HL-60 (cell line): ENCODE measurements at regions not wholly inside any gene's neighbourhood (a gene's known extent, or its start where the extent isn't known, plus 50 kb on each side); places are given as distances from the start of the nearest gene placed in this dataset.
"Not testable (repeated sequence)": the region's sequence is repeated elsewhere in the genome, so short reads cannot be mapped to it uniquely, and the experiment has no call there.

Experiments
- DNase-seq, 2 experiments: peaks; one replicate each; pipeline ENCODE4 v3.0.0-alpha.2; 2010 to 2020; ENCODE audit warnings: low read depth in 1 of 2, low spot score in 1 of 2
- H3K27ac ChIP-seq: fragments of 250-450 bp; sonication (Bioruptor Pico); replicated peaks from 2 replicates; pipeline ENCODE4 v1.5.1; 2020; ENCODE audit warnings: mild to moderate bottlenecking, moderate library complexity
- H3K27me3 ChIP-seq: fragments of 250-450 bp; sonication (Bioruptor Pico); 2 replicates; pipeline ENCODE4 v1.5.1; 2021; ENCODE audit warnings: mild to moderate bottlenecking, moderate library complexity; ENCODE audit not compliant: insufficient read depth, poor library complexity, severe bottlenecking
- H3K4me3 ChIP-seq: replicated peaks from 2 replicates; pipeline ENCODE4 v1.5.1; 2011; ENCODE audit warnings: mild to moderate bottlenecking, control low read depth, low read length; ENCODE audit not compliant: insufficient read depth
- GABPA ChIP-seq: IDR thresholded peaks from 2 replicates; pipeline ENCODE4 v1.6.1; 2012; ENCODE audit warnings: low read depth
- POLR2AphosphoS5 ChIP-seq: IDR thresholded peaks from 2 replicates; pipeline ENCODE4 v1.6.1; 2012; ENCODE audit warnings: low read depth
- SPI1 ChIP-seq: IDR thresholded peaks from 2 replicates; pipeline ENCODE4 v1.6.1; 2012; ENCODE audit warnings: low read depth, mild to moderate bottlenecking, borderline replicate concordance
- TF ChIP-seq, protein P1 (sequence below): IDR thresholded peaks from one replicate; pipeline ENCODE4 v1.5.1; 2011; ENCODE audit warnings: low read length, control low read depth, inconsistent platforms; ENCODE audit not compliant: insufficient read depth
- TF ChIP-seq, protein P2 (sequence below): IDR thresholded peaks from 2 replicates; pipeline ENCODE4 v1.6.1; 2012; ENCODE audit warnings: low read depth; ENCODE audit not compliant: insufficient replicate concordance

DNA sequence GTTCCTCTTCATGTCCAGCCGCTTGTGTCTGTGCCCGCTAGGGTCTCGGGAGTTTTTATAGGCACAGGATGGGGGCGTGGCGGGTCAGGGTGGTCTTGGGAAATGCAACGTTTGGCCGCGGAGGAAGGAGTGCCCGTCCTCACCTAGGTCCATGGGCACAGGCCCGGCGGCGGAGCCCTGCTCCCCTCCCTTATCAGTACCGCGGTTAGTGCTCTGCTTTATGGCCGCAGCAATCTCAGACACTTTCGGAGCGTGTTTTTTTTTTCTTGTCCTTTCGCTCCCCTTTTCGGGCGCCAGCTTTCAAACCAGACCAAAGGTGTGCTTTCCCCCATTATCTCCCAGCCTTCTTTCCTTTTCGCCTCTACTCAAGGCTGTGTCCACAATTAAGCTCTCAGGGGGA lies 503.9 kb downstream of the PRIM2 start:
- H3K27ac ChIP-seq, H3K4me3 ChIP-seq, H3K27me3 ChIP-seq, DNase-seq: not testable (repeated sequence)

DNA sequence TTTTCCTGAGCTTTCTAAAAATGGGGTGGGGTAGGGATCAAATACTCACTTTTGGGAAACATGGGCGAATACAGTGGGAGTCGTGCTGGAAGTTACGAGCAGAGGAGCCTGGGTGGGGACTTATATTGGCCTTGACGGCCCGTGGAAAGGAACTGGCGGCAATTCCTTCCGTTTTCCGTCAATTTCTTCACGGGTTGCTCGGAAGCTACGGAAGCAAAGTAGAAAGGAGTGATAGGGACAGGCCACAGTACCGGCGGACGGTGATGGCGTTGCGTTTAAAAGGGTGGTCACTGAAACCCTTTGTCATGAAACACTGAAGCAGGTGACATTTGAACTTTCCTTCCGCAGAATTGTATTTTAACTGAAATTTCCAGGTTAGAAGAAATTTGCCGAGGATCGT lies 505.0 kb downstream of the PRIM2 start:
- not testable (repeated sequence) for H3K27ac ChIP-seq, H3K4me3 ChIP-seq, DNase-seq, H3K27me3 ChIP-seq

DNA sequence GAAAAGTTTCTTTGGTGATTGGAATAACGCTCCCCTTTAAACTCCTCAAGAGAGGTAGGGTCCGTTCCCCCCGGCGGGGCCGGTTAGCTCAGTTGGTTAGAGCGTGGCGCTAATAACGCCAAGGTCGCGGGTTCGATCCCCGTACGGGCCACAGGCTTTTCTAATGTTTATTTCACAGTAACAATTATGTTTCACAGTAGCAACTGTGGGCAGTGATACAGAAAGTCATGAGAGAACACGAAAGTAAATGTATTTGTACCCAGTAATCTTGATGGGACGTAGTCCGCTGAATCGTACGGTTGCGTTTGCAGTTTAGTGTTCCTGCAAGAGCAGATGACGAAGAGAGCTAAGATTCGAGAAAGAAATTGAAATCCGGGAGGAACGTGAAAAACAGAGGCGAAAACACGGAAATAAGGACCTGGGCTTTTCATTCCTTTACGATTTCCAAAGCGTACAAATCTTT lies 505.5 kb downstream of the PRIM2 start:
- peaks cover 7% of the 10 kb centered on the region for H3K27me3 ChIP-seq
- H3K27ac ChIP-seq = no peak overlapping the region
- no peak overlapping the region for H3K4me3 ChIP-seq
- no peak for DNase-seq
- TF ChIP-seq POLR2AphosphoS5 (no peak), GABPA (no peak), SPI1 (no peak)
- TF ChIP-seq, protein P1, sequence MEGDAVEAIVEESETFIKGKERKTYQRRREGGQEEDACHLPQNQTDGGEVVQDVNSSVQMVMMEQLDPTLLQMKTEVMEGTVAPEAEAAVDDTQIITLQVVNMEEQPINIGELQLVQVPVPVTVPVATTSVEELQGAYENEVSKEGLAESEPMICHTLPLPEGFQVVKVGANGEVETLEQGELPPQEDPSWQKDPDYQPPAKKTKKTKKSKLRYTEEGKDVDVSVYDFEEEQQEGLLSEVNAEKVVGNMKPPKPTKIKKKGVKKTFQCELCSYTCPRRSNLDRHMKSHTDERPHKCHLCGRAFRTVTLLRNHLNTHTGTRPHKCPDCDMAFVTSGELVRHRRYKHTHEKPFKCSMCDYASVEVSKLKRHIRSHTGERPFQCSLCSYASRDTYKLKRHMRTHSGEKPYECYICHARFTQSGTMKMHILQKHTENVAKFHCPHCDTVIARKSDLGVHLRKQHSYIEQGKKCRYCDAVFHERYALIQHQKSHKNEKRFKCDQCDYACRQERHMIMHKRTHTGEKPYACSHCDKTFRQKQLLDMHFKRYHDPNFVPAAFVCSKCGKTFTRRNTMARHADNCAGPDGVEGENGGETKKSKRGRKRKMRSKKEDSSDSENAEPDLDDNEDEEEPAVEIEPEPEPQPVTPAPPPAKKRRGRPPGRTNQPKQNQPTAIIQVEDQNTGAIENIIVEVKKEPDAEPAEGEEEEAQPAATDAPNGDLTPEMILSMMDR = no peak
- TF ChIP-seq, protein P2, sequence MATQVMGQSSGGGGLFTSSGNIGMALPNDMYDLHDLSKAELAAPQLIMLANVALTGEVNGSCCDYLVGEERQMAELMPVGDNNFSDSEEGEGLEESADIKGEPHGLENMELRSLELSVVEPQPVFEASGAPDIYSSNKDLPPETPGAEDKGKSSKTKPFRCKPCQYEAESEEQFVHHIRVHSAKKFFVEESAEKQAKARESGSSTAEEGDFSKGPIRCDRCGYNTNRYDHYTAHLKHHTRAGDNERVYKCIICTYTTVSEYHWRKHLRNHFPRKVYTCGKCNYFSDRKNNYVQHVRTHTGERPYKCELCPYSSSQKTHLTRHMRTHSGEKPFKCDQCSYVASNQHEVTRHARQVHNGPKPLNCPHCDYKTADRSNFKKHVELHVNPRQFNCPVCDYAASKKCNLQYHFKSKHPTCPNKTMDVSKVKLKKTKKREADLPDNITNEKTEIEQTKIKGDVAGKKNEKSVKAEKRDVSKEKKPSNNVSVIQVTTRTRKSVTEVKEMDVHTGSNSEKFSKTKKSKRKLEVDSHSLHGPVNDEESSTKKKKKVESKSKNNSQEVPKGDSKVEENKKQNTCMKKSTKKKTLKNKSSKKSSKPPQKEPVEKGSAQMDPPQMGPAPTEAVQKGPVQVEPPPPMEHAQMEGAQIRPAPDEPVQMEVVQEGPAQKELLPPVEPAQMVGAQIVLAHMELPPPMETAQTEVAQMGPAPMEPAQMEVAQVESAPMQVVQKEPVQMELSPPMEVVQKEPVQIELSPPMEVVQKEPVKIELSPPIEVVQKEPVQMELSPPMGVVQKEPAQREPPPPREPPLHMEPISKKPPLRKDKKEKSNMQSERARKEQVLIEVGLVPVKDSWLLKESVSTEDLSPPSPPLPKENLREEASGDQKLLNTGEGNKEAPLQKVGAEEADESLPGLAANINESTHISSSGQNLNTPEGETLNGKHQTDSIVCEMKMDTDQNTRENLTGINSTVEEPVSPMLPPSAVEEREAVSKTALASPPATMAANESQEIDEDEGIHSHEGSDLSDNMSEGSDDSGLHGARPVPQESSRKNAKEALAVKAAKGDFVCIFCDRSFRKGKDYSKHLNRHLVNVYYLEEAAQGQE = no peak

DNA sequence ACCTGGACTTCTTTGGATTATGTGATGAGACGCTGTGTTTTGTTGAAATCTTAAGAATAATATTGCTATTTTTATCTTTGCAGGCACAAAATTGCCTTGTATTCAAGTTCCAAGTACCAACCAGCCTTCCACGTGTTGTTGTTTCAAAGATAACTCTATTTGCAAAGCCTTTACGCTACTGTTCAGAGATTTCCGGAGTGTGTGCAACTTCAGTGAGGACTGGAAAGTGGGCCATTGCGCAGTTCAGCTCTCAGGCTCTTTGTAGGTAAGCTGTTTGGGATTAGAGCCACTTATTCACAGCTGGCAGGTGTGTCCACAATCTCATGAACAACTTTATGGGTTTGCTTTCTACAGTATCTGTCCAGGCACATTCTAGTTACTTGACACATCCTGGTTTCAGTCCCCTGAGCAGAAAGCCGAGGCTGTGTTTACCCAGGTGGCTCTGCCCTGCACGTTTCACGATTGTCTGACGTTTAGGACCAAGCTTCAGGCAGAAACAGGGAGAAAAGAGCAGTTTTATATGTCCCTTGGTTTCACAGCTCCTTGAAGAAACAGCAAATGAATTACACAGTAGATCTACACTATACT lies 520.3 kb downstream of the PRIM2 start:
- H3K4me3 ChIP-seq, H3K27ac ChIP-seq, H3K27me3 ChIP-seq, DNase-seq: not testable (repeated sequence)

DNA sequence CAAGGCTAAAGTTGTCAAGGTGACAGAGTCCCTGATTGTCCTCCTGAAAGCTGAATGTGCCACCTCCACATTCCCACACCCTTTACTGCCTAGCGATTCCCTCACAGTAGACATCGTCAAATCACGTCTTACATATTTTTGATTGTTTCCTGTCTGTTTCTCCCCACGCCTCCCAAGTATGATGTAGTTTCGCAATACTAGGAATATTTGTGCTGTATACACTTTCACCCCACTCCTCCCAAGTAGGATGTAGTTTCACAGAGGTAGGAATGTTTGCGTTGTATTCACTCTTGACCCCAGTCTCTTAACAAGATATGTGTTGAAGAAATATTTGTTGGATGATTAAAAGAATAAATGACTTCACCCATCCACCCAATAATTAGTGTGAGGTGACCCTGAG lies 524.1 kb downstream of the PRIM2 start:
- H3K27me3 ChIP-seq, H3K4me3 ChIP-seq, H3K27ac ChIP-seq, DNase-seq: not testable (repeated sequence)

DNA sequence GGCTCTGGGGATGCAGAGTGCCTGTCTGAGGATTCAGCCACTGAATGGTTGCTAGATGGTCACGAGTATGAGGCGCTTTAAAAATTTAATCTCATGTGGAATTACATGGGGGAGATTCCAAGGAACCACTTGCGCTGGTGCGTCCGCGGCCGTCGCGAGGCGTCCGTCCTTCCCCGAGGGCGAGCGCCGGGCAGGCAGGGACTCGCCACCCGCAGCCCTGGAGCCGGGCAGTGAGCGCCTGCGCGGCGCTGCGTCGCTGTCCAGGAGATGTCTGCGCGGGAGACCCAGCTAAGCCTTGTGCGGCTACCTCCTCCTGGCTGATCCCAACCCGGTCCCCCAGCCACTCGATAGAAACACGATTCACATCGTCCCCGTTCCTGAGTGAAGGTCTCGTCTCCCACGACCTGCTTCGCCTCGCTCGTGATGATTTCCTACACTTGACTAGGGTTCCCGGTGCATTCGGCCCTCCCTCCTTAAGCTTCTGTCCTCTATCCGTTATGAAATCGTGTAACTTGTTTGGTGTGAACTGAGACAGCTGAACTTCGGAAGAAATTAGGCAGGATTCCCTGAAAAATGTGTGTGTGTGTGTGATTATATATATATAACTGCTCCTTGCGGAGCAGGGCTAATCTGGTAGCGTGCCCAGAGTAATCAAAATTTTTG lies 536.4 kb downstream of the PRIM2 start:
- not testable (repeated sequence) for DNase-seq, H3K27me3 ChIP-seq, H3K4me3 ChIP-seq, H3K27ac ChIP-seq

DNA sequence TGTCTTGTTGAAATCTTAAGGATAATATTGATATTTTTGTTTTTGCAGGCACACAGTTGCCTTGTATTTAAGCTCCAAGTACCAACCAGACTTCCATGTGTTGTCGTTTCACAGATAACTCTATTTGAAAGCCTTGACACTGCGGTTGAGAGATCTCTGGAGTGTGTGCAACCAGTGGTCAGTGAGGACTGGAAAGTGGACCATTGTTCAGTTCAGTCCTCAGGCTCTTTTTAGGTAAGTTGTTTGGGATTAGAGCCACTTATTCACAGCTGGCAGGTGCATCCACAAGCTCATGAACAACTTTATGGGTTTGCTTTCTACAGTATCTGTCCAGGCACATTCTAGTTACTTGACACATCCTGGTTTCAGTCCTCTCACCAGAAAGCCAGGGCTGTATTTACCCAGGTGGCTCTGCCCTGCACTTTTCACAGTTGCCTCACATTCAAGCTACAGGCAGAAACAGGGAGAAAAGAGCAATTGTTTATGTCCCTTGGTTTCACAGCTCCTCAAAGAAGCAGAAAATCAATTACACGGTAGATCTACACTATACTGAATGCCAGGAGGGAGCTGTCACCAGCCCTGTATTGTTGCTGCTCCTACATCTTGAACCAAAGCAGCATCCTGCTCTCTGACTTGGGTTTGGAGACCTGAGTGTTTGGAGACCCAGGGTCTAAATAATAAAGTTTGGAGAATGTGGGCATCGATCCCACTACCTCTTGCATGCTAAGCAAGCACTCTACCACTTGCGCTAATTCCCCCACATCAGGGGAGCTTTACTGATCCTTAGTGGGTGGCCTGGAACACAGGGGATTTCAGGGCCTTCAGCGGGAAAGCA lies 543.3 kb downstream of the PRIM2 start:
- not testable (repeated sequence) for H3K4me3 ChIP-seq, H3K27ac ChIP-seq, DNase-seq, H3K27me3 ChIP-seq

DNA sequence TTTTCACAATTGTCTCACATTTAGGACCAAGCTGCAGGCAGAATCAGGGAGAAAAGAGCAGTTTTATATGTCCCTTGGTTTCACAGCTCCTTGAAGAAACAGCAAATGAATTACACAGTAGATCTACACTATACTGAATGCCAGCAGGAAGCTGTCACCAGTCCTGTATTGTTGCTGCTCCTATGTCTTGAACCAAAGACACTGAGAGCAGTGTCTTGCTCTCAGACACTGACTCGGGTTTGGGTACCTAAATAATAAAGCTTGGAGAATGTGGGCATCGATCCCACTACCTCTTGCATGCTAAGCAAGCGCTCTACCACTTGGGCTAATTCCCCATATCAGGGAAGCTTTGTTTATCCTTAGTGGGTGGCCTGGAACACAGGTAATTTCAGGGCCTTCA lies 552.7 kb downstream of the PRIM2 start:
- not testable (repeated sequence) for DNase-seq, H3K4me3 ChIP-seq, H3K27ac ChIP-seq, H3K27me3 ChIP-seq

DNA sequence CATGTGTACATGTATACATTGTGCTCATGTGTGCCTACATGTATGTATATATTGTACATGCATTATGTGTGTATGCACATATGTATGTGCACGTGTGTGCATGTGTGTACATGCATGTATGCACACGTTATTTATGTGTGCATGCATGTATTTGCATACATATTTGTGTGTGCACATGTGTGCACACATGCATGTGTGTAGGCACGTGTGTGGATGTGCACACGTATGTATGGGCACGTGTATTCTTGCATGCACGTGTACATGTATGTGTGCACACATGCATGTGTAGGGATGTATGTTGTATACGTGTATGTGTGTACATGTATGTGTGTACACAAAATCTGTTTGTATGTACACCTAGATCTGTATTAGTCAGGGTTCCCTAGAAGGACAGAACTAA lies 556.0 kb downstream of the PRIM2 start:
- not testable (repeated sequence) for H3K27me3 ChIP-seq, DNase-seq, H3K4me3 ChIP-seq, H3K27ac ChIP-seq
